HT-29 (cell line): ENCODE measurements at regions not wholly inside any gene's neighbourhood (a gene's known extent, or its start where the extent isn't known, plus 50 kb on each side); places are given as distances from the start of the nearest gene placed in this dataset.
"Not testable (repeated sequence)": the region's sequence is repeated elsewhere in the genome, so short reads cannot be mapped to it uniquely, and the experiment has no call there.

ENCODE experiments used
- DNase-seq: peaks from one replicate; pipeline ENCODE4 v3.0.0-alpha.2; 2015; ENCODE audit warnings: low spot score

GRCh38 chr17:21470422-21470821 lies 94.3 kb downstream of the KCNJ12 start:
- not testable (repeated sequence) for DNase-seq

- DNase-seq: no peak
Measured at GRCh38 chr17:21470861-21471260, 94.7 kb downstream of the KCNJ12 start.

GRCh38 chr17:21474815-21475214 lies 98.7 kb downstream of the KCNJ12 start:
- DNase-seq: no peak

- DNase-seq: no peak
Measured at GRCh38 chr17:21475571-21475970, 99.4 kb downstream of the KCNJ12 start.

GRCh38 chr17:21476867-21477266 lies 100.7 kb downstream of the KCNJ12 start:
- DNase-seq: no peak

GRCh38 chr17:21482189-21482865 lies 106.2 kb downstream of the KCNJ12 start:
- no peak for DNase-seq

GRCh38 chr17:21488043-21488442 lies 111.9 kb downstream of the KCNJ12 start:
- not testable (repeated sequence) for DNase-seq

GRCh38 chr17:21493993-21494392 lies 117.8 kb downstream of the KCNJ12 start:
- DNase-seq: no peak

GRCh38 chr17:21495281-21495680 lies 119.1 kb downstream of the KCNJ12 start:
- no peak for DNase-seq

- DNase-seq: no peak
Measured at GRCh38 chr17:21500064-21500463, 123.9 kb downstream of the KCNJ12 start.

GRCh38 chr17:21501927-21502700 lies 126.0 kb downstream of the KCNJ12 start:
- not testable (repeated sequence) for DNase-seq

- DNase-seq: no peak
Measured at GRCh38 chr17:21505819-21506815, 130.0 kb downstream of the KCNJ12 start.

- DNase-seq: not testable (repeated sequence)
Measured at GRCh38 chr17:21507806-21508205, 131.6 kb downstream of the KCNJ12 start.

- DNase-seq: no peak
Measured at GRCh38 chr17:21508211-21508610, 132.1 kb downstream of the KCNJ12 start.

GRCh38 chr17:21509356-21509755 lies 133.2 kb downstream of the KCNJ12 start:
- not testable (repeated sequence) for DNase-seq

GRCh38 chr17:21510686-21511362 lies 134.7 kb downstream of the KCNJ12 start:
- DNase-seq: no peak

- peak; percentile 44 for DNase-seq
Measured at GRCh38 chr17:21511363-21512195, 135.4 kb downstream of the KCNJ12 start.

- no peak for DNase-seq
Measured at GRCh38 chr17:21512307-21513011, 136.3 kb downstream of the KCNJ12 start.

- DNase-seq: peak; percentile 59
Measured at GRCh38 chr17:21513012-21513570, 136.9 kb downstream of the KCNJ12 start.
